ENCODE measurements at regions not wholly inside any gene's neighbourhood (a gene's known extent, or its start where the extent isn't known, plus 50 kb on each side); places are given as distances from the start of the nearest gene placed in this dataset.

DNA sequence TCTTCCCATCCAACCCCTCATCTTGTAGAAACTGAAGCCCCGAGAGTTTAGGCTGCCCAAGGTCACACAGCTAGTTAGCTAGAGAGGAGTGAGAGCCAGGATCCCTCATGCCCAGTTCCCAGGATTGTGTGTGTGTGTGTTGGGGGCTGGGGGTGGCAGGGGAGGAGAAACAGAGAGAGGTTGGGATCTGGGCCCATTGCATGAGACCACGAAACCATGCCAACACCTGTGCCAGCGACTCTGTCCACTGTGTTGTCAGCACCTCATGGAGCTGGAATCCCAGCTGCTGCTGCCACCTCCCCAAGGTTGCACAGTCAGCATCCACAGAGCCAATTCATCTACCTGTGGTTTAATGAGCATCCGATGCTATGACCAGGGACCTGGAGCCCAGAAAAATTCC is 115.4 kb upstream of the ZC3H12A start:
- H3K4me1 ChIP-seq (ENCODE audit: insufficient read depth) = peaks cover 18% of the 10 kb centered on the region
- TF ChIP-seq STAT1 (IDR thresholded peaks at IDR 0.05; ENCODE audit: unreplicated experiment) (no peak), NANOG (IDR thresholded peaks at IDR 0.05; ENCODE audit: borderline replicate concordance) (no peak), EZH2phosphoT487 (IDR thresholded peaks at IDR 0.05; ENCODE audit: unreplicated experiment) (no peak), ZNF331 (CRISPR knock-in tag; IDR thresholded peaks at IDR 0.05; ENCODE audit: low read depth) (no peak), ZNF114 (CRISPR knock-in tag; IDR thresholded peaks at IDR 0.05) (no peak), CREB1 (CRISPR knock-in tag; IDR thresholded peaks at IDR 0.05; ENCODE audit: low read depth) (no peak), JUNB (IDR thresholded peaks at IDR 0.05; ENCODE audit: unreplicated experiment) (no peak), POLR2AphosphoS5 (IDR thresholded peaks at IDR 0.05; ENCODE audit: low read depth) (no peak), EZH2 (IDR thresholded peaks at IDR 0.05; ENCODE audit: low read depth, unreplicated experiment) (no peak)
- TF ChIP-seq, protein P1, sequence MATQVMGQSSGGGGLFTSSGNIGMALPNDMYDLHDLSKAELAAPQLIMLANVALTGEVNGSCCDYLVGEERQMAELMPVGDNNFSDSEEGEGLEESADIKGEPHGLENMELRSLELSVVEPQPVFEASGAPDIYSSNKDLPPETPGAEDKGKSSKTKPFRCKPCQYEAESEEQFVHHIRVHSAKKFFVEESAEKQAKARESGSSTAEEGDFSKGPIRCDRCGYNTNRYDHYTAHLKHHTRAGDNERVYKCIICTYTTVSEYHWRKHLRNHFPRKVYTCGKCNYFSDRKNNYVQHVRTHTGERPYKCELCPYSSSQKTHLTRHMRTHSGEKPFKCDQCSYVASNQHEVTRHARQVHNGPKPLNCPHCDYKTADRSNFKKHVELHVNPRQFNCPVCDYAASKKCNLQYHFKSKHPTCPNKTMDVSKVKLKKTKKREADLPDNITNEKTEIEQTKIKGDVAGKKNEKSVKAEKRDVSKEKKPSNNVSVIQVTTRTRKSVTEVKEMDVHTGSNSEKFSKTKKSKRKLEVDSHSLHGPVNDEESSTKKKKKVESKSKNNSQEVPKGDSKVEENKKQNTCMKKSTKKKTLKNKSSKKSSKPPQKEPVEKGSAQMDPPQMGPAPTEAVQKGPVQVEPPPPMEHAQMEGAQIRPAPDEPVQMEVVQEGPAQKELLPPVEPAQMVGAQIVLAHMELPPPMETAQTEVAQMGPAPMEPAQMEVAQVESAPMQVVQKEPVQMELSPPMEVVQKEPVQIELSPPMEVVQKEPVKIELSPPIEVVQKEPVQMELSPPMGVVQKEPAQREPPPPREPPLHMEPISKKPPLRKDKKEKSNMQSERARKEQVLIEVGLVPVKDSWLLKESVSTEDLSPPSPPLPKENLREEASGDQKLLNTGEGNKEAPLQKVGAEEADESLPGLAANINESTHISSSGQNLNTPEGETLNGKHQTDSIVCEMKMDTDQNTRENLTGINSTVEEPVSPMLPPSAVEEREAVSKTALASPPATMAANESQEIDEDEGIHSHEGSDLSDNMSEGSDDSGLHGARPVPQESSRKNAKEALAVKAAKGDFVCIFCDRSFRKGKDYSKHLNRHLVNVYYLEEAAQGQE (IDR thresholded peaks at IDR 0.05; ENCODE audit: unreplicated experiment) = no peak
- TF ChIP-seq, protein P2, sequence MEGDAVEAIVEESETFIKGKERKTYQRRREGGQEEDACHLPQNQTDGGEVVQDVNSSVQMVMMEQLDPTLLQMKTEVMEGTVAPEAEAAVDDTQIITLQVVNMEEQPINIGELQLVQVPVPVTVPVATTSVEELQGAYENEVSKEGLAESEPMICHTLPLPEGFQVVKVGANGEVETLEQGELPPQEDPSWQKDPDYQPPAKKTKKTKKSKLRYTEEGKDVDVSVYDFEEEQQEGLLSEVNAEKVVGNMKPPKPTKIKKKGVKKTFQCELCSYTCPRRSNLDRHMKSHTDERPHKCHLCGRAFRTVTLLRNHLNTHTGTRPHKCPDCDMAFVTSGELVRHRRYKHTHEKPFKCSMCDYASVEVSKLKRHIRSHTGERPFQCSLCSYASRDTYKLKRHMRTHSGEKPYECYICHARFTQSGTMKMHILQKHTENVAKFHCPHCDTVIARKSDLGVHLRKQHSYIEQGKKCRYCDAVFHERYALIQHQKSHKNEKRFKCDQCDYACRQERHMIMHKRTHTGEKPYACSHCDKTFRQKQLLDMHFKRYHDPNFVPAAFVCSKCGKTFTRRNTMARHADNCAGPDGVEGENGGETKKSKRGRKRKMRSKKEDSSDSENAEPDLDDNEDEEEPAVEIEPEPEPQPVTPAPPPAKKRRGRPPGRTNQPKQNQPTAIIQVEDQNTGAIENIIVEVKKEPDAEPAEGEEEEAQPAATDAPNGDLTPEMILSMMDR (conservative IDR thresholded peaks at IDR 0.05; ENCODE audit: low read depth in 2 of 2) = no peak
- TF ChIP-seq, protein P3, sequence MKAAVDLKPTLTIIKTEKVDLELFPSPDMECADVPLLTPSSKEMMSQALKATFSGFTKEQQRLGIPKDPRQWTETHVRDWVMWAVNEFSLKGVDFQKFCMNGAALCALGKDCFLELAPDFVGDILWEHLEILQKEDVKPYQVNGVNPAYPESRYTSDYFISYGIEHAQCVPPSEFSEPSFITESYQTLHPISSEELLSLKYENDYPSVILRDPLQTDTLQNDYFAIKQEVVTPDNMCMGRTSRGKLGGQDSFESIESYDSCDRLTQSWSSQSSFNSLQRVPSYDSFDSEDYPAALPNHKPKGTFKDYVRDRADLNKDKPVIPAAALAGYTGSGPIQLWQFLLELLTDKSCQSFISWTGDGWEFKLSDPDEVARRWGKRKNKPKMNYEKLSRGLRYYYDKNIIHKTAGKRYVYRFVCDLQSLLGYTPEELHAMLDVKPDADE (IDR thresholded peaks at IDR 0.05) = no peak
- TF ChIP-seq, protein P4, sequence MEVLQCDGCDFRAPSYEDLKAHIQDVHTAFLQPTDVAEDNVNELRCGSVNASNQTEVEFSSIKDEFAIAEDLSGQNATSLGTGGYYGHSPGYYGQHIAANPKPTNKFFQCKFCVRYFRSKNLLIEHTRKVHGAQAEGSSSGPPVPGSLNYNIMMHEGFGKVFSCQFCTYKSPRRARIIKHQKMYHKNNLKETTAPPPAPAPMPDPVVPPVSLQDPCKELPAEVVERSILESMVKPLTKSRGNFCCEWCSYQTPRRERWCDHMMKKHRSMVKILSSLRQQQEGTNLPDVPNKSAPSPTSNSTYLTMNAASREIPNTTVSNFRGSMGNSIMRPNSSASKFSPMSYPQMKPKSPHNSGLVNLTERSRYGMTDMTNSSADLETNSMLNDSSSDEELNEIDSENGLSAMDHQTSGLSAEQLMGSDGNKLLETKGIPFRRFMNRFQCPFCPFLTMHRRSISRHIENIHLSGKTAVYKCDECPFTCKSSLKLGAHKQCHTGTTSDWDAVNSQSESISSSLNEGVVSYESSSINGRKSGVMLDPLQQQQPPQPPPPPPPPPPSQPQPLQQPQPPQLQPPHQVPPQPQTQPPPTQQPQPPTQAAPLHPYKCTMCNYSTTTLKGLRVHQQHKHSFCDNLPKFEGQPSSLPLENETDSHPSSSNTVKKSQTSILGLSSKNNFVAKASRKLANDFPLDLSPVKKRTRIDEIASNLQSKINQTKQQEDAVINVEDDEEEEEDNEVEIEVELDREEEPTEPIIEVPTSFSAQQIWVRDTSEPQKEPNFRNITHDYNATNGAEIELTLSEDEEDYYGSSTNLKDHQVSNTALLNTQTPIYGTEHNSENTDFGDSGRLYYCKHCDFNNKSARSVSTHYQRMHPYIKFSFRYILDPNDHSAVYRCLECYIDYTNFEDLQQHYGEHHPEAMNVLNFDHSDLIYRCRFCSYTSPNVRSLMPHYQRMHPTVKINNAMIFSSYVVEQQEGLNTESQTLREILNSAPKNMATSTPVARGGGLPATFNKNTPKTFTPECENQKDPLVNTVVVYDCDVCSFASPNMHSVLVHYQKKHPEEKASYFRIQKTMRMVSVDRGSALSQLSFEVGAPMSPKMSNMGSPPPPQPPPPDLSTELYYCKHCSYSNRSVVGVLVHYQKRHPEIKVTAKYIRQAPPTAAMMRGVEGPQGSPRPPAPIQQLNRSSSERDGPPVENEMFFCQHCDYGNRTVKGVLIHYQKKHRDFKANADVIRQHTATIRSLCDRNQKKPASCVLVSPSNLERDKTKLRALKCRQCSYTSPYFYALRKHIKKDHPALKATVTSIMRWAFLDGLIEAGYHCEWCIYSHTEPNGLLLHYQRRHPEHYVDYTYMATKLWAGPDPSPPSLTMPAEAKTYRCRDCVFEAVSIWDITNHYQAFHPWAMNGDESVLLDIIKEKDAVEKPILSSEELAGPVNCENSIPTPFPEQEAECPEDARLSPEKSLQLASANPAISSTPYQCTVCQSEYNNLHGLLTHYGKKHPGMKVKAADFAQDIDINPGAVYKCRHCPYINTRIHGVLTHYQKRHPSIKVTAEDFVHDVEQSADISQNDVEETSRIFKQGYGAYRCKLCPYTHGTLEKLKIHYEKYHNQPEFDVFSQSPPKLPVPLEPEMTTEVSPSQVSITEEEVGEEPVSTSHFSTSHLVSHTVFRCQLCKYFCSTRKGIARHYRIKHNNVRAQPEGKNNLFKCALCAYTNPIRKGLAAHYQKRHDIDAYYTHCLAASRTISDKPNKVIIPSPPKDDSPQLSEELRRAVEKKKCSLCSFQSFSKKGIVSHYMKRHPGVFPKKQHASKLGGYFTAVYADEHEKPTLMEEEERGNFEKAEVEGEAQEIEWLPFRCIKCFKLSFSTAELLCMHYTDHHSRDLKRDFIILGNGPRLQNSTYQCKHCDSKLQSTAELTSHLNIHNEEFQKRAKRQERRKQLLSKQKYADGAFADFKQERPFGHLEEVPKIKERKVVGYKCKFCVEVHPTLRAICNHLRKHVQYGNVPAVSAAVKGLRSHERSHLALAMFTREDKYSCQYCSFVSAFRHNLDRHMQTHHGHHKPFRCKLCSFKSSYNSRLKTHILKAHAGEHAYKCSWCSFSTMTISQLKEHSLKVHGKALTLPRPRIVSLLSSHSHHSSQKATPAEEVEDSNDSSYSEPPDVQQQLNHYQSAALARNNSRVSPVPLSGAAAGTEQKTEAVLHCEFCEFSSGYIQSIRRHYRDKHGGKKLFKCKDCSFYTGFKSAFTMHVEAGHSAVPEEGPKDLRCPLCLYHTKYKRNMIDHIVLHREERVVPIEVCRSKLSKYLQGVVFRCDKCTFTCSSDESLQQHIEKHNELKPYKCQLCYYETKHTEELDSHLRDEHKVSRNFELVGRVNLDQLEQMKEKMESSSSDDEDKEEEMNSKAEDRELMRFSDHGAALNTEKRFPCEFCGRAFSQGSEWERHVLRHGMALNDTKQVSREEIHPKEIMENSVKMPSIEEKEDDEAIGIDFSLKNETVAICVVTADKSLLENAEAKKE (CRISPR knock-in tag; IDR thresholded peaks at IDR 0.05) = no peak
- H2AFZ ChIP-seq = no peak overlapping the region
- H3K27me3 Mint-ChIP-seq (ENCODE audit: insufficient read depth, low read depth, poor library complexity) = no peaks in the 10 kb centered on the region
- H3K27ac Mint-ChIP-seq = no peak overlapping the region
- H3K4me1 Mint-ChIP-seq = peaks cover 18% of the 10 kb centered on the region
- no peaks in the 10 kb centered on the region; the same call in 2 of the 3 replicates for H3K9me3 Mint-ChIP-seq
- no peak for DNase-seq (ENCODE audit: low spot score)
- no peak overlapping the region for H3K4me3 Mint-ChIP-seq
- H3K27ac ChIP-seq (ENCODE audit: low read depth) = no peak overlapping the region
- H3K9me2 ChIP-seq (ENCODE audit: insufficient read depth) = no peaks in the 10 kb centered on the region
- H3K36me3 ChIP-seq (ENCODE audit: insufficient read depth) = no peaks in the 10 kb centered on the region
- H3K27me3 ChIP-seq (ENCODE audit: insufficient read depth) = no peaks in the 10 kb centered on the region
- H3K4me2 ChIP-seq = no peak overlapping the region
- no peaks in the 10 kb centered on the region for H3K79me2 ChIP-seq (replicated peaks; ENCODE audit: insufficient read depth)
- no peaks in the 10 kb centered on the region for H3F3A ChIP-seq (replicated peaks; ENCODE audit: low read depth)
- ATAC-seq = no peak
- H3K36me3 Mint-ChIP-seq (ENCODE audit: low read depth) = no peaks in the 10 kb centered on the region
- H4K20me1 ChIP-seq (replicated peaks; ENCODE audit: insufficient read depth) = no peaks in the 10 kb centered on the region
- H3K4me3 ChIP-seq = no peak overlapping the region
